ENCODE measurements at regions not wholly inside any gene's neighbourhood (a gene's known extent, or its start where the extent isn't known, plus 50 kb on each side); places are given as distances from the start of the nearest gene placed in this dataset.

GRCh38 chr18:73780218-73780617 lies 367.4 kb downstream of the FBXO15 start:
- DNase-seq: no peak

- DNase-seq: no peak
Measured at GRCh38 chr18:73778032-73778359, 369.6 kb downstream of the FBXO15 start.

GRCh38 chr18:73777356-73778031 lies 370.1 kb downstream of the FBXO15 start:
- no peak for DNase-seq

- DNase-seq: no peak
Measured at GRCh38 chr18:73774811-73775509, 372.7 kb downstream of the FBXO15 start.

GRCh38 chr18:73768043-73768442 lies 379.6 kb downstream of the FBXO15 start:
- no peak for DNase-seq

- no peak for DNase-seq
Measured at GRCh38 chr18:73766910-73767515, 380.6 kb downstream of the FBXO15 start.

GRCh38 chr18:73758446-73758845 lies 389.2 kb downstream of the FBXO15 start:
- DNase-seq: no peak

GRCh38 chr18:73756256-73757091 lies 391.2 kb downstream of the FBXO15 start:
- no peak for DNase-seq

GRCh38 chr18:73752965-73753364 lies 394.7 kb downstream of the FBXO15 start:
- no peak for DNase-seq

GRCh38 chr18:73752546-73752945 lies 395.1 kb downstream of the FBXO15 start:
- DNase-seq: no peak

- DNase-seq: no peak
Measured at GRCh38 chr18:73750052-73750451, 397.6 kb downstream of the FBXO15 start.

- no peak for DNase-seq
Measured at GRCh38 chr18:73749304-73749703, 398.3 kb downstream of the FBXO15 start.

GRCh38 chr18:73748731-73749130 lies 398.9 kb downstream of the FBXO15 start:
- no peak for DNase-seq

GRCh38 chr18:73746101-73746500 lies 401.5 kb downstream of the FBXO15 start:
- no peak for DNase-seq

- DNase-seq: no peak
Measured at GRCh38 chr18:73742957-73743356, 404.7 kb downstream of the FBXO15 start.

GRCh38 chr18:73741946-73742345 lies 405.7 kb downstream of the FBXO15 start:
- DNase-seq: no peak

- DNase-seq: no peak
Measured at GRCh38 chr18:73739098-73739497, 408.5 kb downstream of the FBXO15 start.

GRCh38 chr18:73737990-73738389 lies 409.6 kb downstream of the FBXO15 start:
- no peak for DNase-seq

GRCh38 chr18:73735836-73736235 lies 411.8 kb downstream of the FBXO15 start:
- DNase-seq: no peak

GRCh38 chr18:73733806-73734314 lies 413.8 kb downstream of the FBXO15 start:
- no peak for DNase-seq

- DNase-seq: no peak
Measured at GRCh38 chr18:73733376-73733775, 414.3 kb downstream of the FBXO15 start.

GRCh38 chr18:73728657-73729056 lies 419.0 kb downstream of the FBXO15 start:
- no peak for DNase-seq

- no peak for DNase-seq
Measured at GRCh38 chr18:73724958-73725357, 422.7 kb downstream of the FBXO15 start.

Measured in GF-D8 (cell line).